Activated T-helper 1 cell treated with anti-CD3 and anti-CD28 coated beads, Interleukin-12 subunit alpha, Interleukin-12 subunit beta, Interleukin-2, Interleukin-4 antibody, amounts not matched to agents 30 ng/mL and 10 ng/mL and 1 ng/mL, durations not matched to agents 14 hours and 24 hours and 36 hours (primary cell): ENCODE measurements at regions not wholly inside any gene's neighbourhood (a gene's known extent, or its start where the extent isn't known, plus 50 kb on each side); places are given as distances from the start of the nearest gene placed in this dataset.
"Not testable (repeated sequence)": the region's sequence is repeated elsewhere in the genome, so short reads cannot be mapped to it uniquely, and the experiment has no call there.

Experiments
- DNase-seq: peaks from one replicate; pipeline ENCODE4 v3.0.0; 2021; ENCODE audit warnings: low spot score
- H3K27ac Mint-ChIP-seq: one replicate; pipeline ENCODE4 v1.8.0; 2021; ENCODE audit warnings: mild to moderate bottlenecking, mixed read lengths
- H3K27me3 Mint-ChIP-seq: one replicate; pipeline ENCODE4 v1.8.0; 2022; ENCODE audit warnings: mild to moderate bottlenecking, moderate library complexity, mixed read lengths; ENCODE audit not compliant: insufficient read depth
- H3K36me3 Mint-ChIP-seq: one replicate; pipeline ENCODE4 v1.8.0; 2021; ENCODE audit warnings: low read depth, mixed read lengths
- H3K4me1 Mint-ChIP-seq: one replicate; pipeline ENCODE4 v1.8.0; 2021; ENCODE audit warnings: low read depth, mixed read lengths
- H3K4me3 Mint-ChIP-seq: one replicate; pipeline ENCODE4 v1.8.0; 2021; ENCODE audit warnings: mild to moderate bottlenecking, moderate library complexity, mixed read lengths
- H3K9me3 Mint-ChIP-seq: one replicate; pipeline ENCODE4 v1.8.0; 2021; ENCODE audit warnings: mixed read lengths
- intact Hi-C: fragments of 100-400 bp; cut with micrococcal nuclease; formaldehyde crosslinking; loops from one replicate; pipeline ENCODE4 v1.15.1; 2024

DNA sequence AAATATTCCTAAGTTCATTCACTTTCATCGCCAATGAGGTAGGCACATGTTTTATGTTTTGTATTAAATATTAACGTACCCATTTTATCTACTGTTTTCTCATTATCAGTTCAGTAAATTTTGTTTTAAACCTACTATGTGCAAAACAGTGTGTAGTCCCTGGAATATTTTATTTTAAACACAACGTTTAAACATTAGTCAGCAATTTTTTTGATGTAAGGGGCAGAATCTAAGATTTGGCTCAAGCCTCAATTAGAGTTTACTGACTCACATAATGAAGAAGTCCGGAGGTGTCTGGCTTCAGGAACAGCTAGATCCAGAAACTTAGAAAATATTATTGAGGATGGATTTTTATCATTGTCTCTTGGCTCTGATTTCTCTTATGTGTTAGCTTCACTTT, 267.5 kb downstream of the C12orf75 start:
- Mint-ChIP-seq H3K4me3 (no peak overlapping the region), H3K27me3 (peaks cover 2% of the 10 kb centered on the region), H3K36me3 (no peaks in the 10 kb centered on the region), H3K9me3 (no peaks in the 10 kb centered on the region), H3K27ac (no peak overlapping the region), H3K4me1 (no peaks in the 10 kb centered on the region)
- DNase-seq = no peak
- intact Hi-C loops = no loop called here

GRCh38 chr12:105600911-105601545, 270.5 kb downstream of the C12orf75 start:
- no peaks in the 10 kb centered on the region for H3K9me3 Mint-ChIP-seq
- no peaks in the 10 kb centered on the region for H3K4me1 Mint-ChIP-seq
- DNase-seq = no peak
- no peak overlapping the region for H3K27ac Mint-ChIP-seq
- H3K27me3 Mint-ChIP-seq = peaks cover 2% of the 10 kb centered on the region
- intact Hi-C loops = no loop called here
- H3K4me3 Mint-ChIP-seq = no peak overlapping the region
- no peaks in the 10 kb centered on the region for H3K36me3 Mint-ChIP-seq

DNA sequence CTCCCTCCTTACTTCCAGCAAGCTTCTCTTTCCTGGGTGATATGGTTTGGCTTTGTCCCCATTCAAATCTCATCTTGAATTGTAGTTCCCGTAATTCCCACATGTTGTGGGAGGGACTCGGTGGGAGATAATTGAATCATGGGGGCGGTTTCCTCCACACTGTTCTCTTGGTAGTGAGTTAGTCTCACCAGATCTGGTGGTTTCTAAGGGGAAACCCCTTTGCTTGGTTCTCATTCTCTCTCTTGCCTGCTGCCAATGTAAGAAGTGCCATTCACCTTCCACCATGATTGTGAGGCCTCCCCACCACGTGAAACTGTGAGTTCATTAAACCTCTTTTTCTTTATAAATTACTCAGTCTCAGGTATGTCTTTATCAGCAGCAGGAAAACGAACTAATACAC, 271.8 kb downstream of the C12orf75 start:
- H3K9me3 Mint-ChIP-seq, intact Hi-C loops, H3K27me3 Mint-ChIP-seq, DNase-seq, H3K4me3 Mint-ChIP-seq, H3K36me3 Mint-ChIP-seq, H3K27ac Mint-ChIP-seq, H3K4me1 Mint-ChIP-seq: not testable (repeated sequence)

- intact Hi-C loops, H3K9me3 Mint-ChIP-seq, H3K4me1 Mint-ChIP-seq, DNase-seq, H3K27me3 Mint-ChIP-seq, H3K27ac Mint-ChIP-seq, H3K4me3 Mint-ChIP-seq, H3K36me3 Mint-ChIP-seq: not testable (repeated sequence)
These were observed 273.8 kb downstream of the C12orf75 start for GRCh38 chr12:105604281-105604680.

- H3K9me3 Mint-ChIP-seq, H3K4me3 Mint-ChIP-seq, DNase-seq, H3K36me3 Mint-ChIP-seq, H3K4me1 Mint-ChIP-seq, H3K27ac Mint-ChIP-seq, intact Hi-C loops, H3K27me3 Mint-ChIP-seq: not testable (repeated sequence)
These were observed 276.1 kb downstream of the C12orf75 start for GRCh38 chr12:105606613-105607012.

DNA sequence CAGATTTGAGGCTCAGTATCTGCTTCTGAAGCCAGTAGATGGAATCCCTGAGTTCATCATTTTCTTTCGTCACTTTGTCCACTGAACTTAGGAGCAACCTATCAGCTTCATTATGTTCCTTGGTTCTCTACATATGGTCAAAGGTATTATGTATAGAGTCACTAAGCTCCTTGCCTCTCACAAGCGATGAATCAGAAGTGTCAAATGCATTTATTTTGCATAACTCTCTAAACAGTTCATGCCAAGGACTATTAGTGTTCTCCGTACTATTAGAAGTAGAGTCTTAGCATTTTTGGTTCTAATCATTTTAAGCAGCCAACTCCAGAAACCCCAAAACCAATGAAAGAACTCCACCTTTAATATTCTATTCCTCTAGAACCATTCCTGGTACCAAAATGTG, 278.5 kb downstream of the C12orf75 start:
- H3K4me3 Mint-ChIP-seq, H3K9me3 Mint-ChIP-seq, H3K27ac Mint-ChIP-seq, DNase-seq, intact Hi-C loops, H3K36me3 Mint-ChIP-seq, H3K4me1 Mint-ChIP-seq, H3K27me3 Mint-ChIP-seq: not testable (repeated sequence)

GRCh38 chr12:105610459-105610858, 280.0 kb downstream of the C12orf75 start:
- Mint-ChIP-seq H3K4me1 (no peaks in the 10 kb centered on the region), H3K36me3 (no peaks in the 10 kb centered on the region), H3K9me3 (no peaks in the 10 kb centered on the region), H3K4me3 (no peak overlapping the region), H3K27me3 (no peaks in the 10 kb centered on the region), H3K27ac (no peak overlapping the region)
- intact Hi-C loops = no loop called here
- no peak for DNase-seq

- H3K27ac Mint-ChIP-seq = no peak overlapping the region
- H3K9me3 Mint-ChIP-seq = no peaks in the 10 kb centered on the region
- H3K4me3 Mint-ChIP-seq = no peak overlapping the region
- DNase-seq = no peak
- no peaks in the 10 kb centered on the region for H3K4me1 Mint-ChIP-seq
- intact Hi-C loops = no loop called here
- no peaks in the 10 kb centered on the region for H3K27me3 Mint-ChIP-seq
- H3K36me3 Mint-ChIP-seq = no peaks in the 10 kb centered on the region
These were observed 280.8 kb downstream of the C12orf75 start for GRCh38 chr12:105611340-105611739.

DNA sequence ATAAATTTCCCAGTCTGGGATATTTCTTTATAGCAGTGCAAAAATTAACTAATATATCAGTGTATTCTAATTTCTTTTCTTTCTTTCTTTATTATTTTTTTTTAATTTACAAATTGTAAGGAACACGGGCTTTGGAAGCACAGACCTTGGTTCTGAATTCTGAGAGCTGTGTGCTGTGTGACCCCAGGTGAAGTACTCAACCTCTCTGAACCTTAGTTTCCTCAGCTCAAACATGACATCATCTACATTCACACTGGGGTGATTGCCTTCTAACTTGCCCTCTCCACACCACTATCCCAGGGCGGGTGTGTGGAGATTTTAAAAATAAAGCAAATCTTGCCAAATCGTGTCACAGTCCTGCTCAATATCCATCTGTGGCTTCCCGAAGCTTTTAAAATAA, 282.8 kb downstream of the C12orf75 start:
- DNase-seq = no peak
- no peak overlapping the region for H3K27ac Mint-ChIP-seq

GRCh38 chr12:105613887-105614286, 283.4 kb downstream of the C12orf75 start:
- Mint-ChIP-seq H3K4me3 (no peak overlapping the region), H3K9me3 (no peaks in the 10 kb centered on the region), H3K36me3 (no peaks in the 10 kb centered on the region), H3K27ac (no peak overlapping the region), H3K27me3 (no peaks in the 10 kb centered on the region), H3K4me1 (no peaks in the 10 kb centered on the region)
- DNase-seq = no peak
- intact Hi-C loops = no loop called here

More for the DNA sequence above, 282.8 kb downstream of the C12orf75 start:
- Mint-ChIP-seq H3K9me3 (no peaks in the 10 kb centered on the region), H3K4me1 (no peaks in the 10 kb centered on the region), H3K4me3 (no peak overlapping the region), H3K27me3 (no peaks in the 10 kb centered on the region), H3K36me3 (no peaks in the 10 kb centered on the region)
- intact Hi-C loops = no loop called here

- no peak overlapping the region for H3K27ac Mint-ChIP-seq
- no peaks in the 10 kb centered on the region for H3K9me3 Mint-ChIP-seq
- no peaks in the 10 kb centered on the region for H3K36me3 Mint-ChIP-seq
- H3K27me3 Mint-ChIP-seq = no peaks in the 10 kb centered on the region
- intact Hi-C loops = no loop called here
- DNase-seq = no peak
- no peak overlapping the region for H3K4me3 Mint-ChIP-seq
- no peaks in the 10 kb centered on the region for H3K4me1 Mint-ChIP-seq
These were observed 286.6 kb downstream of the C12orf75 start for GRCh38 chr12:105616971-105617540.

GRCh38 chr12:105622220-105622619, 291.7 kb downstream of the C12orf75 start:
- Mint-ChIP-seq H3K27ac (no peak overlapping the region), H3K4me3 (no peak overlapping the region), H3K36me3 (no peaks in the 10 kb centered on the region), H3K9me3 (no peaks in the 10 kb centered on the region), H3K4me1 (no peaks in the 10 kb centered on the region), H3K27me3 (no peaks in the 10 kb centered on the region)
- intact Hi-C loops = no loop called here
- no peak for DNase-seq

GRCh38 chr12:105622846-105623736, 292.6 kb downstream of the C12orf75 start:
- DNase-seq = no peak
- Mint-ChIP-seq H3K27ac (no peak overlapping the region), H3K9me3 (no peaks in the 10 kb centered on the region), H3K27me3 (no peaks in the 10 kb centered on the region), H3K4me3 (no peak overlapping the region), H3K4me1 (no peaks in the 10 kb centered on the region), H3K36me3 (no peaks in the 10 kb centered on the region)
- intact Hi-C loops = no loop called here
